ENCODE measurements at regions not wholly inside any gene's neighbourhood (a gene's known extent, or its start where the extent isn't known, plus 50 kb on each side); places are given as distances from the start of the nearest gene placed in this dataset.

DNA sequence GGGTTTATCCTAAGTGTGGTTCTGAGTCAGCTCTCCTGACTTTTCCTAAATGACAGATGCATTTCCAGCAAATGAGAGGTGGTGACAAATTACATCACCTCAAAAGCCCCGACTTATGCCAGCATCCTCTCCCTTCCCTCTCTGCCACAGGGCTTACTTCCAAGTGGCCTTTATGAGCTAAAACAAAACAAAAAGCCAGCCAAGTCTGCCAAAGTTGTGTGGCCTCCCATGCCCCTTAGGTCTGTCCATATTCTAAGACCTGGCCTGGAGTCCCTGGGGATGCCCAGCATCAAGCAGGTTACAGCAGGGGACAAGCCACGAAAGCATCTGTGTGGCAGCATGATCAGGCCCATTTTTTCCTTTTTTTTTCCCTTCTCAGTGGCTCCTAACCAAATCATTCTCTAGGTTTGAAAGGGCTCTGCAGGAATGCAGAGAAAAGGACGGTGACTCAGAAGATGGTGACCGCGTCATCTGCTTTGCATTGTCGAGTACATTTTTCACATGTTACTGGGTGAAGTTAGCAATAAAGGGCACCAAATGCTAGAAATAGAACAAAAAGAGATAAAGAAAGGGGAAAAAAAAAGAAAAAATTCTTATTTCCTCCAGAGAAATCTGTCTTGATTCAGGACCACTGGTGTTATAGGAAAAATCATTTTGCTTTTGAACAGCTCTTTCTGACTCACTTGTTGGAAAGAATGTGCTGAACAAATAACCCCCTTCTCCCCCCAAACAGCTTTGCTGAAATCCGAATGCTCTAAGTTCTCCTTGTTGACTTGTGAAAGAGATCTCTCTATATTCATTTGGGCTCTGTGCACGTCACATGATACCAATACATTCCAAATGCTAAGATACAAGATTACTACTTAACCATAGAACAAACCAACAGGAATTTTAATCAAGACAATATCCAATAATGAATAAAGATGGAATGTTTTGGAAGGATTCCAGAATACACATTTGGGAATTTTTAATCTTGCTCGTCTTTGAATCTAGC lies 178.7 kb downstream of the EN1 start:
- no peak for DNase-seq (ENCODE audit: low read depth in 4 of 4, low spot score in 3 of 4)

GRCh38 chr2:118667964-118668363 lies 179.5 kb downstream of the EN1 start:
- no peak for DNase-seq (ENCODE audit: low read depth in 4 of 4, low spot score in 3 of 4)

DNA sequence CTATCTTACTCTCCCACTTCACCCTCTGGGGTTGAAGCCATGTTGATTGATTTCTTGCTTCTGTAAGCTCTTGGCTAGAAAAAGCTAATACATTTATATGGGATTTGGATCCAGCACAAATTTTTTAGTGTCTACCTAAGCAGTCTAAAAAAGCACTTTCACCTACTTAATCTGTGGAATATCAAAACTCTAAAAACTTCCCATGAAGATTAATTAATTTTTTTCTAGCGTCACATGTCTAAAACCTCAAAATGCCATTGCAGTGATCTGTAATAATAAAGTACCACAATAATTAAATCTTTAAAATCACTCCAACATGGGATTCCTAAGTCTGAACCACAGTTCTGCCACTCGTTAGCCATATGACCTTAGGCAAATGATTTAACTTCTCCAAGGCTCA lies 180.1 kb downstream of the EN1 start:
- DNase-seq (ENCODE audit: low read depth in 4 of 4, low spot score in 3 of 4): no peak

GRCh38 chr2:118665784-118666529 lies 181.5 kb downstream of the EN1 start:
- no peak for DNase-seq (ENCODE audit: low read depth in 4 of 4, low spot score in 3 of 4)

- no peak for DNase-seq (ENCODE audit: low read depth in 4 of 4, low spot score in 3 of 4)
Measured at GRCh38 chr2:118661179-118661578, 186.3 kb downstream of the EN1 start.

DNA sequence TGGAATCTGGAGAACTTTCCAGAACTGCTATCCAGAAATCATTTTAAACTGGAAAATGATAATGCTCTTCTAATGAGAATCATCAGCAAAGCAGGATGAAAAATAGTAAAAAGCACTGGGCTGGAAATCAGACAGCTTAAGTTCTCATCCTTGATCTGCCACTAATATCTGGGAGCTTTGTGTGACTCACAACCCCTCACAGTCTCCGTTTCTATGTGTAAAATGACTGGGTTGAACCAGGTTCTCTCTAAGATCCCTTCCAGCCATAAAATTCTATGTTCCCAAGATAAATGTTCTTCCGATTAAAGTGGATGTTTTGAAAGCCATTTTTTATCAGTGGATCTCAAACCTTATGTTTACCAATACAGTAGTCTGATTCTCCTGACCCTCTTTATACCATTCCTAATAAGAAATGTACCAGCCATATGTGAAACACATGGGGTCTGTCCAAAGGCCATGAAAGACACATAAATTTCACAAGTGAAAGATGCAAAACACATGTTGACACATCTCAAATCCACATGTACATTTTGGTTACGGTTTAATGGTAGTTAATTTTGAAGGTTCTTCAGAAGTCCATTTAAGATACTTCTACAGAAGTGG lies 188.8 kb downstream of the EN1 start:
- DNase-seq (ENCODE audit: low read depth in 4 of 4, low spot score in 3 of 4): no peak

- no peak for DNase-seq (ENCODE audit: low read depth in 4 of 4, low spot score in 3 of 4)
Measured at GRCh38 chr2:118657466-118657865, 190.0 kb downstream of the EN1 start.

GRCh38 chr2:118654945-118655344 lies 192.5 kb downstream of the EN1 start:
- DNase-seq (ENCODE audit: low read depth in 4 of 4, low spot score in 3 of 4): no peak

GRCh38 chr2:118650327-118650726 lies 197.1 kb downstream of the EN1 start:
- no peak for DNase-seq (ENCODE audit: low read depth in 4 of 4, low spot score in 3 of 4)

- DNase-seq (ENCODE audit: low read depth in 4 of 4, low spot score in 3 of 4): no peak
Measured at GRCh38 chr2:118645876-118646275, 201.6 kb downstream of the EN1 start.

DNA sequence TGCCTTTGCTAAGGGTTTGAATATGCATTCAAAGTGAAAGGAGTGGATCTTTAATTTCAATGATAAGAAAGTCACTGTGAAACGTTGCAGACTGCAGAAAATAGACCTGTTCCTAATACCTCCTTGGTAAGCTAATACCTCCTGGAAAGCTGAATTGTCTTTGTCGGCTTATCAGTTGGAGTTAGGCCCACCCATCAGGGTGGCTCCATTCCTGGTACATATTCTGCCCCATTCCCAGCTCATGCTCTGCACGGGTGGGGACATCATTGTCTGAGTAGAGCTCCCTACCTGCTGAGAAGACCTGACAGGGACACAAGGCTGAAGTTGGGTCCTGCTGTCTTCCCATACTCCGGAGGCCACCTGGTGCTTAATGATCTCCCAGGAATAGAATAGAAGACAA lies 203.3 kb downstream of the EN1 start:
- no peak for DNase-seq (ENCODE audit: low read depth in 4 of 4, low spot score in 3 of 4)

GRCh38 chr2:118643294-118643693 lies 204.2 kb downstream of the EN1 start:
- DNase-seq (ENCODE audit: low read depth in 4 of 4, low spot score in 3 of 4): no peak

DNA sequence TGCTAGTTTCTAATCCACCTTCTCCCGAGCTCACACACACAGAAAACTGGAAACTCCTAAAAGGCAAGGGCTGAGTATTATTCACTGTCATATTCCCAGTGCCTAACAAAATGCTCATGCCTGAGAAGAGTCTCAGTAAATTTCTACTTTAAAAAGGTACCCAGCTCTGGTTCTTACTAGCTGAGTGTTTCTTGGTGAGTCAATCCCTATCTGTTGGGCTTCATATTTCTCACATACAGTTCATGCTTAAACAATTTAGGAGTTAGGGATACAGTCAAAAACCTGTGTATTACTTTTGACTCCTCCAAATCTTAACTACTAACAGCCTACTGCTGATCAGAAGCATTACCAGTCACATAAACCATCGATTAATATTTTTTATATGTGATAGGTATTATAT lies 204.9 kb downstream of the EN1 start:
- DNase-seq (ENCODE audit: low read depth in 4 of 4, low spot score in 3 of 4): no peak

DNA sequence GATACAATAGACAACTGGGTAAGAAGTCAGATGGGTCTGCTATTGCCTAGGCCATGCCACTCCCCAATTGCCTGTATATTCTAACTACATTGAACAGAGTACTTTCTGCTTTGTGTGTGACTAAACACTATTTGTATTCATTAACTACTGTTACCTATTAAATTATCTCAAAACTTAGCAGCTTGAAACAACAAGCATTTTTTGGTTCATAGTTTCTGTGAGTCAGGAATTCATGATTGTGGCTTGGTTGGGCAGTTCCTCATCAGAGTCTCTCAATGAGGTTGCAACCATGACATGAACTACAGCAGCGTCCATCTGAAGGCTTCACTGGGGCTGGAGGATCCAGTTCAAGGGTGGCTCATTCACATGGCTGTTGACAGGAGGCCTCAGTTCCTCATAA lies 205.7 kb downstream of the EN1 start:
- no peak for DNase-seq (ENCODE audit: low read depth in 4 of 4, low spot score in 3 of 4)

GRCh38 chr2:118639371-118639770 lies 208.1 kb downstream of the EN1 start:
- DNase-seq (ENCODE audit: low read depth in 4 of 4, low spot score in 3 of 4): no peak

- no peak for DNase-seq (ENCODE audit: low read depth in 4 of 4, low spot score in 3 of 4)
Measured at GRCh38 chr2:118638453-118638852, 209.0 kb downstream of the EN1 start.

- DNase-seq (ENCODE audit: low read depth in 4 of 4, low spot score in 3 of 4): no peak
Measured at GRCh38 chr2:118635891-118636290, 211.6 kb downstream of the EN1 start.

GRCh38 chr2:118634876-118635275 lies 212.6 kb downstream of the EN1 start:
- DNase-seq (ENCODE audit: low read depth in 4 of 4, low spot score in 3 of 4): no peak

DNA sequence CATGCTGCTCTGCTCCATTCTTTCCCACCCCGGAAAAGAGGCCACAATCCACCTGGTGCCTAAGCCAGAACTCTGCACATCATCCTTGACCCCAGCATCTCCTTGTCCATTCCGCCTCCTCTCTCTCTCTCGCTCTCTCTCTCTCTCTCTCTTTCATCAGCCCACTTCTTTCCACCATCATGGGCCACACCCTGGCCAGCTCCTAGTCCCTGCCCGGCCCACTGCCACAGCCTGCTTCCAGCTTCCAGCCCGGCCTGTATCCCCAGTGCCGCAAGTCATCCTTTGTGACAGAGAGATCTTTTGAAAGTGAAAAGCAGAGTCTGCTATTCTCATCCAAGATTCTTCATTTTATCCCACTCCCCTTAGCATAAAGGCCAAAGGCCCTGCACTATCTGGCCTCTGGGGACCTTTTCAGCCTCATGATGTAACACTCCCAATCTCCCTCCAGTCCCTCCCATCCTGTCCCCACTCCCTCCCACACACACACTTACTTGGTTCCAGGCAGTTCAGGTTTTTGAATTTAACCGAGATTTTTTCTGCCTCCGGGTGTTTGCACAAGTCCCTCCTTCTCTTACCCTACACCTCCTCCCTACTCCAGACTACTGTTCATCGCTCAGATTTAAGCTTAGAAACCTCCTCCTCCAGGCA lies 214.0 kb downstream of the EN1 start:
- no peak for DNase-seq (ENCODE audit: low read depth in 4 of 4, low spot score in 3 of 4)

DNA sequence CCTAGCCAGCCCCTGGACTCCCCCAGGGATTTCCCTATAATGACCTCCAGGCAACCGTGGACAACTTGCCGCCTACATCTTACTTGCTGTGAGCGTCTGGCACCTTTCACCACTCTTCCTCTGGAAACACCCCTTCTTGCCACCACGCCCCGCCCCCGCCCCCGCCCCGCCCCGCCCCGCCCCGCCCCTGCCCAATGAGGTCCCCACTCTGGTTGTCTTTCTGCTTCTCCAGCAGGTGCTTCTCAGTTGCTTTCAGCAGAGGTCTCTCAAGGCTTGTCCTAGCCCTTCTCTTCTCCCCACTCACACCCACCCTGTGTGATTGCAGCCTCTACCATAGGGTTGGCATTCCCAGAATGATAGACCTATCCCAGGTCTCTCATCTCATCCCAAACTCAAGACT lies 214.5 kb downstream of the EN1 start:
- DNase-seq (ENCODE audit: low read depth in 4 of 4, low spot score in 3 of 4): no peak

- DNase-seq (ENCODE audit: low read depth in 4 of 4, low spot score in 3 of 4): no peak
Measured at GRCh38 chr2:118627156-118627555, 220.3 kb downstream of the EN1 start.
